SJSA1 (cell line): ENCODE measurements at regions not wholly inside any gene's neighbourhood (a gene's known extent, or its start where the extent isn't known, plus 50 kb on each side); places are given as distances from the start of the nearest gene placed in this dataset.
"Not testable (repeated sequence)": the region's sequence is repeated elsewhere in the genome, so short reads cannot be mapped to it uniquely, and the experiment has no call there.

Experiments used
- DNase-seq, 2 experiments: peaks; one replicate each; pipeline ENCODE4 v3.0.0-alpha.2; 2015 to 2020; ENCODE audit warnings: low spot score in 2 of 2, low read depth in 1 of 2
- H3K27ac ChIP-seq: fragments of 250-450 bp; sonication (Bioruptor Pico); 2 replicates; pipeline ENCODE4 v1.5.1; 2020; ENCODE audit warnings: mild to moderate bottlenecking, moderate library complexity
- H3K27me3 ChIP-seq: fragments of 250-450 bp; sonication (Bioruptor Pico); replicated peaks from 2 replicates; pipeline ENCODE4 v1.5.1; 2020; ENCODE audit warnings: mild to moderate bottlenecking, moderate library complexity
- H3K36me3 ChIP-seq: fragments of 250-450 bp; sonication (Bioruptor Pico); 2 replicates; pipeline ENCODE4 v1.5.1; 2020; ENCODE audit warnings: mild to moderate bottlenecking
- H3K4me1 ChIP-seq: fragments of 250-450 bp; sonication (Bioruptor Pico); replicated peaks from 2 replicates; pipeline ENCODE4 v1.6.1; 2021; ENCODE audit warnings: mild to moderate bottlenecking
- H3K4me3 ChIP-seq: fragments of 250-450 bp; sonication (Bioruptor Pico); 2 replicates; pipeline ENCODE4 v1.5.1; 2020; ENCODE audit warnings: mild to moderate bottlenecking
- H3K9me3 ChIP-seq: fragments of 250-450 bp; sonication (Bioruptor Pico); replicated peaks from 2 replicates; pipeline ENCODE4 v1.5.1; 2020; ENCODE audit warnings: mild to moderate bottlenecking

DNA sequence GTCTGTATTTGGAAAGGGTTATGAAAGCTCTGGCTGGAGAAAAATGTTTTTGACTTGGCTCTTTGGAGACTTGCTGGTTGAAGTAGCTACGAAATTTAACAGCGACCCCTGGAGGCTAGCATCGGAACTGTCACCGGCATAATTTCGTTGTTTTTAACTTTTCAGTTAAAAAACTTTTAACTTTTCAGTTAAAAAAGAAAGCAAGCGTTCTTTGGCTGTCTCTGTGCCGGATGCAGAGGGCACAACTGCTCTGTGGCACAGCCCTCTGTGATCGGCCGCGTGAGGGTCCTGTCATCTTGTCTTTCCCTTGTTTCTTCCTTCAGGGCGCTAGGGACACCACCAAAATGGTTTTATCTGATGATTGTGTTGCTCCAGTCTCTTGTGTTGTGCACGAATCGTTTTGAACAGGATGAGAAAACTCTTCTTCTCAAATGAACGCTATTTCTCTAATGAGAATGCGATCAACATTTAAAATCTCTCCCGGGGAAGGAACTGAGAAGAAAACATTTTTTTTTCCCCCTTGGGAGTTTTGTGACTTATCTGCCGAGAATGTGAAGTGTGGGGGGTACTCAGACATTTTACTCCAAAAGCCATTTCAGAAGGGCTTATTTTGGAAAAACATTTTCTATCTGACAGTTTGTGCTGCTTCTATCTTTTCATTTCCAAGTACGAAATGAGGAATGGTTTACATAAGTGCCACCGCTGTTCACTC lies 57.1 kb downstream of the ADCYAP1 start:
- no peaks in the 10 kb centered on the region for H3K36me3 ChIP-seq
- H3K27ac ChIP-seq = no peak overlapping the region

DNA sequence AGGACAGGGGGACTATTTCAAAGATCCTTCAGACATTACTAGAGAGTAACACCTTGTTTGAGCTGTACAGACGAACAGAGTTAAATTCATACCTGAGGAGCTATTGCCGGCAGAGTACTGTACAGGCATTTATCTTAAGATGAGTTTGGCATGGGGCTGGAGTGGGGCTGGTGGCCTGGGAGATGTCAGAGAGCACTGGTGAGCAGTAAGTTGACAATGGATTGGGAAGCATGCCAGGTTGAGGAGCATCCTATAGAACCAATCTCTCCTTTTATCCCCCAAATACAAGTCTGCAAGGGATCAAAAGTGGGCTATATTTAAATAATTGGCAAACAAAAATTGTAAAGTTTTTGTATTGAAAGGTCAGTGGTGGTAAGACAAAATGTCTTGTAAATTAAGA lies 58.6 kb downstream of the ADCYAP1 start:
- no peak for DNase-seq
- no peak overlapping the region for H3K4me3 ChIP-seq
- H3K36me3 ChIP-seq = no peaks in the 10 kb centered on the region
- H3K9me3 ChIP-seq = no peaks in the 10 kb centered on the region
- H3K4me1 ChIP-seq = no peaks in the 10 kb centered on the region
- no peak overlapping the region for H3K27ac ChIP-seq
- no peaks in the 10 kb centered on the region; the same call in 1 of the 2 replicates for H3K27me3 ChIP-seq

More for the DNA sequence above, 57.1 kb downstream of the ADCYAP1 start:
- Histone ChIP-seq H3K27me3 (no peaks in the 10 kb centered on the region; the same call in 1 of the 2 replicates), H3K4me3 (peak overlapping the region; percentile 19), H3K4me1 (no peaks in the 10 kb centered on the region), H3K9me3 (no peaks in the 10 kb centered on the region)
- DNase-seq = peak in 1 of 2 experiments; percentile 65

DNA sequence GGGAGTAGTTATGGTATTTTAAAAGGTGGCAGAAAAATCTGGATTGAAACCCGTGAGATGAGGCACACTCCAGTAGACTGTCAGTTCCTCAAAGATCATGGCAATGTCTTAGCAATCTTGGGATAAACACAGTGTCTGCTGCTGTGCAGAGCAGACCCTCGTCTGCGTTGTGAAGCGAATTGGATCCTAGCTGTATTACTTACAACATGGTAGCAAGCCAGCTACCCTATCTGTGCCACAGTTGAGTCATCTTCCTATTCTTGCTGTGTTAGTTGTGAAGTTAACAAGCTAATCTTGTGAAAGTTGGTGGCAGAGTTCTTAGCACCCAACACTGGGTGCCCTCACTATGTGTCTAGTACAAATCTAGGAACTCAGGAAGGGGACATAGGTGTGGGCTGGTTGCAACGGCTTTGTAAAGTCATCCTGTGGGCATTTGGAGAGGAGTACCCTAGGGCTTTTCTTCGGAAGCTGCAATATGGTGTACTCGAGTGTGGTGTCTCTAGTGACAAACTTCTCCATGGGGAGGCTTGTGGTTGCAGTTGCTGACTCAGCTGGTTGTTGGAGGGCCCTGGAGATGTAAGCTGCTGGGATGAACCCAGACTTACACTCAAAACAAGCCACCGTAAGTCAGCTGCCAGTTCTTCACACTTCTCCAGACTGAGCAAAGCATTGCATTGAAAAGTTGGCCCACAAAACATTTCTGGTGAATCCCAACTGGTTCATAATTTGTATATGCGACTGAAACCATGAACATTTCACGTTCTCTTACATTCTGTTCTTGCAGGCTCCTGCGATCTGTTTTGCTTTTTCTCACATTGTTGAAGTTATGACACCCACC lies 61.5 kb downstream of the ADCYAP1 start:
- Histone ChIP-seq H3K27ac (no peak overlapping the region), H3K9me3 (no peaks in the 10 kb centered on the region), H3K4me1 (no peaks in the 10 kb centered on the region), H3K27me3 (no peaks in the 10 kb centered on the region; the same call in 1 of the 2 replicates), H3K36me3 (no peaks in the 10 kb centered on the region), H3K4me3 (no peak overlapping the region)
- DNase-seq = no peak

DNA sequence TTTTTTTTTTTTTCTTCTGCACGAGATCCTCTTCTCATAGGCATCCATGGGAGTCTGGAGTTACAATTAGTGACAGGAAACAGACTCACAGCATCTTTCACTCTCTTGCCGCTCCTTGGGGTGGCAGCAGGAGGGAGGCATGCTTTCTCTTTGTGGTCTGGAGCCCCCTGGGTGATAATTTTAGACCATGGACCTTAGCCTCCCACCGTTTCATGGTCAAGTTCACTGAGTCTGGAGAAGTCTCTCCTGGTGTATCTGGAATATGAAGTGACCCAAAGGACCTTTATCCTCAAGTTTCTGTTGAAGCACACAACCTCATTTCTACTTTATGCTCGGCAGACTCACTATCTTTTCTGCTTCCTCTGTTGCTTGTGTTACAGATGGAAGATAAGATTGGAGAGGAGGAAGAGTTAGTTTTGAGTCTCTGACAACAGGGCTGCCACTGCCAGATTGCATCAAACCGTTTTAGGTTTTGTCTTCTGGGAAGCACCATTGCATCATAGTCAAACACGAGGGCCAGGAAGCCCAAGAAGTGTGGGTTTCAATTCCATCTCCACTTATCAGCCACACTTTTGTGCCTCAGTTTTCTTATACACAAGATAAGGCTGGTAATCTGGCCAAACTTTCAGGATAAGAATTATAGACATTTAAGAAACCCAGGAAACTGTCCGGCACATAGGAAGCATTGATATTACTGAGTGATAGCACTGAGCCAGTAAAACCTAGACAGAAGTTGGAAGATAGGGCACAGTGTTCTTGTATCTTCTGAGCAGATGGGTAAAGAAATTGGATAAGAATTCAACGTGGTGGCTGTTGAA lies 62.3 kb downstream of the ADCYAP1 start:
- DNase-seq = no peak
- no peaks in the 10 kb centered on the region for H3K9me3 ChIP-seq

DNA sequence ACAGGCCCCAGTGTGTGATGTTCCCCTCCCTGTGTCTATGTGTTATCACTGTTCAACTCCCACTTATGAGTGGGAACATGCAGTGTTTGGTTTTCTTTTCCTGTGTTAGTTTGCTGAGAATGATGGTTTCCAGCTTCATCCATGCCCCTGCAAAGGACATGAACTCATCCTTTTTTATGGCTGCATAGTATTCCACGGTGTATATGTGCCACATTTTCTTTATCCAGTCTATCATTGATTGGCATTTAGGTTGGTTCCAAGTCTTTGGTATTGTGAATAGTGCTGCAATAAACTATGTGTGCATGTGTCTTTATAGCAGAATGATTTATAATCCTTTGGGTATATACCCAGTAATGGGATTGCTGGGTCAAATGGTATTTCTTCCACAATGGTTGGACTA lies 64.2 kb downstream of the ADCYAP1 start:
- not testable (repeated sequence) for H3K27me3 ChIP-seq, H3K4me1 ChIP-seq, H3K4me3 ChIP-seq, DNase-seq, H3K27ac ChIP-seq, H3K9me3 ChIP-seq, H3K36me3 ChIP-seq

More for the DNA sequence above, 62.3 kb downstream of the ADCYAP1 start:
- no peaks in the 10 kb centered on the region for H3K4me1 ChIP-seq
- H3K27ac ChIP-seq = no peak overlapping the region
- no peak overlapping the region for H3K4me3 ChIP-seq
- H3K36me3 ChIP-seq = no peaks in the 10 kb centered on the region
- H3K27me3 ChIP-seq = no peaks in the 10 kb centered on the region; the same call in 1 of the 2 replicates

DNA sequence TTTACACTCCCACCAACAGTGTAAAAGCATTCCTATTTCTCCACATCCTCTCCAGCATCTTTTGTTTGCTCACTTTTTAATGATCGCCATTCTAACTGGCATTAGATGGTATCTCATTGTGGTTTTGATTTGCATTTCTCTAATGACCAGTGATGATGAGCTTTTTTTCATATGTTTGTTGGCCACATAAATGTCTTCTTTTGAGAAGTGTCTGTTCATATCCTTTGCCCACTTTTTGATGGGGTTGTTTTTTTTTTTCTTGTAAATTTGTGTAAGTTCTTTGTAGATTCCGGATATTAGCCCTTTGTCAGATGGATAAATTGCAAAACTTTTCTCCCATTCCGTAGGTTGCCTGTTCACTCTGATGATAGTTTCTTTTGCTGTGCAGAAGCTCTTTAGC lies 64.6 kb downstream of the ADCYAP1 start:
- not testable (repeated sequence) for H3K9me3 ChIP-seq, H3K27me3 ChIP-seq, H3K36me3 ChIP-seq, H3K27ac ChIP-seq, DNase-seq, H3K4me1 ChIP-seq, H3K4me3 ChIP-seq

DNA sequence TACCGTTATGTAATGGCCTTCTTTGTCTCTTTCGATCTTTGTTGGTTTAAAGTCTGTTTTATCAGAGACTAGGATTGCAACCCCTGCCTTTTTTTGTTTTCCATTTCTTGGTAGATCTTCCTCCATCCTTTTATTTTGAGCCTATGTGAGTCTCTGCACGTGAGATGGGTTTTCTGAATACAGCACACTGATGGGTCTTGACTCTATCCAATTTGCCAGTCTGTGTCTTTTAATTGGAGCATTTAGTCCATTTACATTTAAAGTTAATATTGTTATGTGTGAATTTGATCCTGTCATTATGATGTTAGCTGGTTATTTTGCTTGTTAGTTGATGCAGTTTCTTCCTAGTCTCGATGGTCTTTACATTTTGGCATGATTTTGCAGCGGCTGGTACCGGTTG lies 69.9 kb downstream of the ADCYAP1 start:
- not testable (repeated sequence) for H3K27ac ChIP-seq, H3K9me3 ChIP-seq, H3K27me3 ChIP-seq, H3K36me3 ChIP-seq, DNase-seq, H3K4me1 ChIP-seq, H3K4me3 ChIP-seq

DNA sequence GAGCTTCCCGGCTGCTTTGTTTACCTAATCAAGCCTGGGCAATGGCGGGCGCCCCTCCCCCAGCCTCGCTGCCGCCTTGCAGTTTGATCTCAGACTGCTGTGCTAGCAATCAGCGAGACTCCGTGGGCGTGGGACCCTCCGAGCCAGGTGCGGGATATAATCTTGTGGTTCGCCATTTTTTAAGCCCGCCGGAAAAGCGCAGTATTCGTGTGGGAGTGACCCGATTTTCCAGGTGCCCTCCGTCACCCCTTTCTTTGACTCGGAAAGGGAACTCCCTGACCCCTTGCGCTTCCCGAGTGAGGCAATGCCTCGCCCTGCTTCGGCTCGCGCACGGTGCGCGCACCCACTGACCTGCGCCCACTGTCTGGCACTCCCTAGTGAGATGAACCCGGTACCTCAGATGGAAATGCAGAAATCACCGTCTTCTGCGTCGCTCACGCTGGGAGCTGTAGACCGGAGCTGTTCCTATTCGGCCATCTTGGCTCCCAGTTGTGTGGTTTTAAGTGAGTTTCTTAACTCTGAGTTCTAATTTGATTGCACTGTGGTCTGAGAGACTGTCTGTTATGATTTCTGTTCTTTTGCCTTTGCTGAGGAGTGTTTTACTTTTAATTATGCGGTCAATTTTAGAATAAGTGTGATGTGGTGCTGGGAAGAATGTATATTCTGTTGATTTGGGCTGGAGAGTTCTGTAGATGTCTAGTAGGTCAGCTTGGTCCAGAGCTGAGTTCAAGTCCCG lies 71.9 kb downstream of the ADCYAP1 start:
- H3K4me3 ChIP-seq, DNase-seq, H3K4me1 ChIP-seq, H3K36me3 ChIP-seq, H3K27me3 ChIP-seq, H3K27ac ChIP-seq, H3K9me3 ChIP-seq: not testable (repeated sequence)

DNA sequence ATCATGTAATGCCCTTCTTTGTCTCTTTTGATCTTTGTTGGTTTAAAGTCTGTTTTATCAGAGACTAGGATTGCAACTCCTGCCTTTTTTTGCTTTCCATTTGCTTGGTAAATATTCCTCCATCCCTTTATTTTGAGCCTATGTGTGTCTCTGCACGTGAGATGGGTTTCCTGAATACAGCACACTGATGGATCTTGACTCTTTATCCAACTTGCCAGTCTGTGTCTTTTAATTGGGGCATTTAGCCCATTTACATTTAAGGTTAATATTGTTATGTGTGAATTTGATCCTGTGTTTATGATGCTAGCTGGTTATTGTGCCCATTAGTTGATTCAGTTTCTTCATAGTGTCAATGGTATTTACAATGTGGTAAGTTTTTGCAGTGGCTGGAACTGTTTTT lies 72.7 kb downstream of the ADCYAP1 start:
- not testable (repeated sequence) for DNase-seq, H3K27me3 ChIP-seq

DNA sequence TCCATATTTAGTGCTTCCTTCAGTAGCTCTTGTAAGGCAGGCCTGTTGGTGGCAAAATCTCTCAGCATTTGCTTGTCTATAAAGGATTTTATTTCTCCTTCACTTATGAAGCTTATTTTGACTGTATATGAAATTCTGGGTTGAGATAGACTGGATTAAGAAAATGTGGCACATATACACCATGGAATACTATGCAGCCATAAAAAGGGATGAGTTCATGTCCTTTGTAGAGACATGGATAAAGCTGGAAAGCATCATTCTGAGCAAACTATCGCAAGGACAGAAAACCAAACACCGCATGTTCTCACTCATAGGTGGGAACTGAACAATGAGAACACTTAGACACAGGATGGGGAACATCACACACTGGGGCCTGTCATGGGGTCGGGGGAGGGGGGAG lies 73.1 kb downstream of the ADCYAP1 start:
- H3K4me3 ChIP-seq, H3K27ac ChIP-seq, DNase-seq, H3K4me1 ChIP-seq, H3K27me3 ChIP-seq, H3K9me3 ChIP-seq, H3K36me3 ChIP-seq: not testable (repeated sequence)

More for the DNA sequence above, 72.7 kb downstream of the ADCYAP1 start:
- not testable (repeated sequence) for H3K4me1 ChIP-seq, H3K36me3 ChIP-seq, H3K4me3 ChIP-seq, H3K27ac ChIP-seq, H3K9me3 ChIP-seq

DNA sequence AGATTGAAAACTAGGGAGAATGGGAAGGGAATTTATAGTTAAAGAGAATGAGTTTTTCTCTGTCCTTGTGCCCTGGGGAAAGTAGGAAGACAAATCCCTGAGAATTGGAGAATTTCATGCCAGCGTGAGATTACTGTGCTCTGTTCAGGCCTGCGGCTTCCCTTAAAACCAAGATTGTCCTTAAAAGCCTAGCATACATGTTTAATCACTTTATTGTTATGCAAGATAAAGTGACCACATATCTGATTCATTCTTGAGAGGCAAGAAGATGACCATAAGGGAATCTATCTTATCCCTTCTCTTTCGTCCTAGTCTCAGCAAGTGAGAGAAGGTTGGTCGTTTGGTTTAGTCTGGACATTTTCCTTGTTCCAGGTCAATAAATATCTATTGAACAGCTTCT lies 75.9 kb downstream of the ADCYAP1 start:
- Histone ChIP-seq H3K27me3 (no peaks in the 10 kb centered on the region), H3K27ac (no peak overlapping the region), H3K9me3 (no peaks in the 10 kb centered on the region), H3K36me3 (no peaks in the 10 kb centered on the region), H3K4me1 (no peaks in the 10 kb centered on the region), H3K4me3 (no peak overlapping the region)
- no peak for DNase-seq

DNA sequence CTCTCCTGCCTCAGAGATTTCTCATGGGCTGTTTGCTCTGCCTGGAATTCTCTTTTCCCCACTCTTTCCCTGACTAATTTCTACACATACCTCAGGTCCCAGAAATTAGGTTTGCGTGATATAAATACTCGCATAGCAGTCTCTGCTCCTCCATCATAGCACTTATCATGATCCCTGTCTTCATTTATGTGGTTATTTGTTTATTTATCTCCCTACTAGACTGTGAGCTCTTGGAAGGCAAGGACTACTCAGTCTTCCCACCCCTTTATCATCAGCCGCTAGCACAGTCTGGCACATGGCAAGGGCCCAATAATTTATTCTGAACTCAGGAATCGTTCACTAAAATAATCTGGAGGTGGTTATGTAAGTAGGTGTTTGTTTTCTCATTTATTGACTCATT lies 79.3 kb downstream of the ADCYAP1 start:
- no peak overlapping the region for H3K4me3 ChIP-seq
- DNase-seq = no peak
- H3K36me3 ChIP-seq = no peaks in the 10 kb centered on the region
- no peak overlapping the region for H3K27ac ChIP-seq
- H3K4me1 ChIP-seq = no peaks in the 10 kb centered on the region
- H3K27me3 ChIP-seq = no peaks in the 10 kb centered on the region
- H3K9me3 ChIP-seq = no peaks in the 10 kb centered on the region

DNA sequence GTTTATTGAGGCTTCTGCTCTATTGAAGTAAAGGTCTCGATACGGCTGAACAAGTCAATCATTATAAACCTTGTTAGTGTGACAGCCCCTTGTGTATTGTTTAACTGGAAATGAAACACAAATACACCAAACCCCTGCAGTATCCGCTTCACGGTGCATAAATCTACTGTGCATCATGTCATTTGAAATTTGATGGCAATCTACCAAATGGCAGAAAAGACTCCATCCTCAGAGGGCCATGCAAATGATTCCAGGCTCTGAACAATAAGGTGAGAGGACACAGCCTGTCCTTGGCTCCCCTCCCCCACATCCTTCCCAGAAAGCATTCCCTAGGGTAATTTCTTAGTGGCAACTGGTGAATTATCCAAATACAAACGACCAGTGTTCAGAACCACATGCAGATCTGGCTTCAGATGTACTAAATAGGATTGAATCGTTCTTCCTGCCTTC lies 80.6 kb downstream of the ADCYAP1 start:
- Histone ChIP-seq H3K27me3 (no peaks in the 10 kb centered on the region), H3K27ac (no peak overlapping the region), H3K9me3 (no peaks in the 10 kb centered on the region), H3K4me1 (no peaks in the 10 kb centered on the region), H3K36me3 (no peaks in the 10 kb centered on the region), H3K4me3 (no peak overlapping the region)
- no peak for DNase-seq
